Memory B cell (primary cell): ENCODE measurements at regions not wholly inside any gene's neighbourhood (a gene's known extent, or its start where the extent isn't known, plus 50 kb on each side); places are given as distances from the start of the nearest gene placed in this dataset.

Experiments used
- ATAC-seq: fragments of 150-1000 bp; cut with Tn5 transposase; 2 replicates; pipeline ENCODE4 v1.10.0; 2021; ENCODE audit warnings: low read depth, mild to moderate bottlenecking, moderate library complexity
- DNase-seq, 2 donors: peaks; one replicate each; pipeline ENCODE4 v3.0.0; 2022; ENCODE audit warnings: low spot score in 2 of 2
- H3K27ac Mint-ChIP-seq: one replicate; pipeline ENCODE4 v1.8.0; 2022; ENCODE audit warnings: mild to moderate bottlenecking, moderate library complexity, mixed read lengths
- H3K27me3 Mint-ChIP-seq: one replicate; pipeline ENCODE4 v1.8.0; 2022; ENCODE audit warnings: mixed read lengths
- H3K36me3 Mint-ChIP-seq: one replicate; pipeline ENCODE4 v1.8.0; 2022; ENCODE audit warnings: mild to moderate bottlenecking, mixed read lengths
- H3K4me1 Mint-ChIP-seq: one replicate; pipeline ENCODE4 v1.8.0; 2022; ENCODE audit warnings: mixed read lengths
- H3K4me3 Mint-ChIP-seq: one replicate; pipeline ENCODE4 v1.8.0; 2022; ENCODE audit warnings: mild to moderate bottlenecking, moderate library complexity, mixed read lengths
- H3K9me3 Mint-ChIP-seq: one replicate; pipeline ENCODE4 v1.8.0; 2022; ENCODE audit warnings: mixed read lengths

DNA sequence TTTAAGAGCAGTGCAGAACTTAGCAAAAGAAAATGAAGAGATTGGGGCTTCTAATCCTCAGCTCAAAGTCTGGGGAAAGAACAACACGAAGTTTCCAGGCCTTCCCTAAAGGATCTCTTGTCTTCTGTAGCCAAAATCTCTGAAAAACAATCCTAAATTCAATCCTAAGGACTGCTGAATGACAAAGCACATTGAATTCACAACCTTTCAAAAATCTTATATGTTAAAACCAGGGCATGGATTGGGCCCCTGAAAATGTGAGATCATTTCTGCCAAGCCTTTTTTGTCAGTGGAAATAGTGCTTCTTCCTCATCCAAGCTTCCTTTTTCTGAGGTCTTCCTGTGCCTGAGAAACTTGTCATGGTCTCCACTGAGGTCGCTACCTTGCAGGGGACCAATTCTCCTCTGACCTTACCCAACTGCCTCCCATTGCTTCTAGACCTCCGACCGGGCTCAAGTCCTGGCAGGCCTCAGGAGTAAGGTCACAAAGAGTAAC, 126.2 kb upstream of the ARID1B start:
- H3K9me3 Mint-ChIP-seq = peaks cover 2% of the 10 kb centered on the region

GRCh38 chr6:156648616-156649015, 128.6 kb upstream of the ARID1B start:
- Mint-ChIP-seq H3K27me3 (peaks cover under 1% of the 10 kb centered on the region), H3K9me3 (peaks cover under 1% of the 10 kb centered on the region), H3K36me3 (no peaks in the 10 kb centered on the region), H3K27ac (no peak overlapping the region), H3K4me1 (peaks cover 17% of the 10 kb centered on the region), H3K4me3 (no peak overlapping the region)
- DNase-seq (no peak), ATAC-seq (no peak)

More for the DNA sequence above, 126.2 kb upstream of the ARID1B start:
- no peak overlapping the region for H3K4me3 Mint-ChIP-seq
- ATAC-seq = no peak
- H3K27me3 Mint-ChIP-seq = peaks cover 2% of the 10 kb centered on the region
- H3K27ac Mint-ChIP-seq = no peak overlapping the region
- no peak for DNase-seq
- H3K36me3 Mint-ChIP-seq = no peaks in the 10 kb centered on the region
- peaks cover 12% of the 10 kb centered on the region for H3K4me1 Mint-ChIP-seq

DNA sequence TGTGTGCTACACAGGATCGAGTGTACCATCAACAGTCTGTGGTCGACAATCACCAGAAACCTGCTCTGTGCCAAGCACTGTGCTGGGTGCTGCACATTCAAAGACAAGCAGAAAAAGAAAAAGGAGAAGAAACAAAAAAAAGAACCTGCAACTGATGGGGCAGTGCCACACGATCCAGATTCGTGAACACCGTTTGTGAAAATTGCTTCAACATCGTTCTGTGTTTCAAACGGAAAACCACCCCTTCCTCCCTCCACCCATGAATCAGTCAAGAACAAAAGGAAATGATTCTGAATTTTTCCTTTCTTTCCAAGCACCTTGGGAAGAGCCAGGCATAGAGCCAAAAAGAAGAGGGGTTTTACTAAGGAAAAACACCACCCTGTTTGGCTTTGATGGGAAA, 129.2 kb upstream of the ARID1B start:
- ATAC-seq = no peak
- H3K27me3 Mint-ChIP-seq = no peaks in the 10 kb centered on the region
- no peak overlapping the region for H3K4me3 Mint-ChIP-seq
- H3K9me3 Mint-ChIP-seq = no peaks in the 10 kb centered on the region
- no peak overlapping the region for H3K27ac Mint-ChIP-seq
- DNase-seq = no peak
- H3K36me3 Mint-ChIP-seq = no peaks in the 10 kb centered on the region
- peaks cover 22% of the 10 kb centered on the region for H3K4me1 Mint-ChIP-seq

DNA sequence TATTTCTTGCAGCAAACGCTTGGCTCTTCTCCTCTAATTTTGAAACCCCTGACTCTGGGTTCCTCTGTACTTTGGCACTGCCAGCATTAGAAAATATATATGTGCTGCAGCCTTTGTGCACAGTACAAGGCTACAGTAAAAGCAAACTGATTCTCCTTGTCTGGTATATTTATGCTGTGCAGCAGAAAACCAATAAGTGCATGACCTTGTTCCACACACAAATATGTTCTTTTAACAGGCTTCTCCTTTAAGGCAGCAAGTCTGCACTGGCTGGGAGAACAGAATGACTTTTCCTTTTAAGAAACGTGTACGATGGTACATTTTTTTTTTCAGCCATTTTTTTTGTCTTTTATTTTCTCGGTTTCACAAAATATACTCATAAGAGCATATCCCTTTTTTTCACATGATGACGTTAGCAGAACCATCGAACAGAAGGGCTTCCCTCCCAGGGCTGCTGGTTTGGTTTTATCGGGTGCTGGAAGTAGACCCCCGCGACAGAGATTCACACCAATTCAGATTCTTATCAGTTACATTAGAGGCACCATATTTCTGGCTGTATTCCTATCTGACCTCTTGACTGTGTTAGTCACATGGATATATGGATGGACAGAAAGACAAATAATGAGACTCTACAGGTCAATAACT, 129.9 kb upstream of the ARID1B start:
- Mint-ChIP-seq H3K4me3 (no peak overlapping the region), H3K9me3 (no peaks in the 10 kb centered on the region), H3K4me1 (peaks cover 19% of the 10 kb centered on the region), H3K27me3 (no peaks in the 10 kb centered on the region), H3K36me3 (no peaks in the 10 kb centered on the region), H3K27ac (no peak overlapping the region)
- DNase-seq (no peak), ATAC-seq (peak; percentile 24)

- no peak overlapping the region for H3K27ac Mint-ChIP-seq
- ATAC-seq (no peak), DNase-seq (no peak)
- no peaks in the 10 kb centered on the region for H3K27me3 Mint-ChIP-seq
- H3K4me3 Mint-ChIP-seq = no peak overlapping the region
- no peaks in the 10 kb centered on the region for H3K36me3 Mint-ChIP-seq
- H3K9me3 Mint-ChIP-seq = peaks cover 2% of the 10 kb centered on the region
- peaks cover 21% of the 10 kb centered on the region for H3K4me1 Mint-ChIP-seq
These were observed 130.7 kb upstream of the ARID1B start for GRCh38 chr6:156646496-156646895.

- H3K4me3 Mint-ChIP-seq = no peak overlapping the region
- DNase-seq = no peak
- no peak overlapping the region for H3K27ac Mint-ChIP-seq
- peaks cover 21% of the 10 kb centered on the region for H3K4me1 Mint-ChIP-seq
- H3K36me3 Mint-ChIP-seq = no peaks in the 10 kb centered on the region
- H3K27me3 Mint-ChIP-seq = no peaks in the 10 kb centered on the region
- no peak for ATAC-seq
- peaks cover 2% of the 10 kb centered on the region for H3K9me3 Mint-ChIP-seq
These were observed 132.1 kb upstream of the ARID1B start for GRCh38 chr6:156645097-156645496.

DNA sequence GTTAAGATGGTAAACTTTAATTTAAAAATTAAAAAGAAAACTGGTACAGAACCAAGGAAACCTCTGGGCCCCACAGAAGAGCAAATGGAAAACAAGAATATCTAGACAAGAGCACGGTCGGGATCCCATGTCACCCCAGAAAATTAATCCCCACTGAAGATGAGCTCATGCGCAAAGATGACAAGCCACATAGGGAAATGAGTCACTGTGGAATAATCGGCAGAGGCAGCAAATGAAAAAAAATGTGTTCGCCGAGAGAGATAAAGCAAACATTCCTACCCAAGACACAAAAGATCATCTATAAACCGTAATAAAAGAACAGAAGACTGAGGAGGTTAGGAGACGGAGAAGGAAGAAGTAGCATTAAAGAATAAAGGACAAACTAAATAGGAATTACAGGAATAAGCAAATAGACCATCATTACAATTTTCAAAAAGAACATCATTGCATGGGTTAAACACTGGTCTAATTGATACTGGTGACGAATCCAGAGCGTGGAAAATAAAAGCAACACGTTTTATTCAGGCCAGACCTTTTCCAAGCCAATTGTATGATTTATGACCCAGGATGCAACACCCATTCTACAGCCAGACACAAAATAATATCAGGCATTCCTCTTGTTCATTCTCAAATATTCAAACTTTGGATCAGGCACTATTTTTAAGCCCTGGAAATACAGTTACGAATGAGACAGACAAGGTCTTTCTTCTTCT, 138.0 kb upstream of the ARID1B start:
- DNase-seq (no peak), ATAC-seq (no peak)
- peaks cover 40% of the 10 kb centered on the region for H3K4me1 Mint-ChIP-seq
- peaks cover 2% of the 10 kb centered on the region for H3K9me3 Mint-ChIP-seq
- H3K27me3 Mint-ChIP-seq = no peaks in the 10 kb centered on the region
- no peaks in the 10 kb centered on the region for H3K36me3 Mint-ChIP-seq
- no peak overlapping the region for H3K27ac Mint-ChIP-seq
- H3K4me3 Mint-ChIP-seq = no peak overlapping the region

DNA sequence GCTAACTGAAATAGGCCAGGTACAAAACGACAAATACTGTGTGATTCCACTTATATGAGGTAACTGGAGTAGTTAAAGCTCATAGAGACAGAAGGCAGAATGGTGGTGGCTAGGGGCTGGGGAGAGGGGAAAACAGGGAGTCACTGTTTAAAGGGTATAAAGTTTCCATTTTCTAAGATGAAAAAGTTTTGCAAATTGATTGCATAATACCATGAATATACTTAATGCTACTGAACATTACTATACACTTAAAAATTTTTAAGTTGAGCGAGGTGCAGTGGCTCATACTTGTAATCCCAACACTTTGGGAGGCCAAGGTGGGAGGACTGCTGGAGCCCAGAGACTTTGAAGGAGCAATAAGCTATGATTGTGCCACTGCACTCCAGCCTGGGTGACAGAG, 138.6 kb upstream of the ARID1B start:
- peak overlapping the region; percentile 96 for H3K27ac Mint-ChIP-seq
- H3K4me3 Mint-ChIP-seq = no peak overlapping the region
- DNase-seq (no peak), ATAC-seq (no peak)
- peaks cover 44% of the 10 kb centered on the region for H3K4me1 Mint-ChIP-seq
- H3K36me3 Mint-ChIP-seq = no peaks in the 10 kb centered on the region
- H3K9me3 Mint-ChIP-seq = peaks cover 2% of the 10 kb centered on the region
- H3K27me3 Mint-ChIP-seq = no peaks in the 10 kb centered on the region

DNA sequence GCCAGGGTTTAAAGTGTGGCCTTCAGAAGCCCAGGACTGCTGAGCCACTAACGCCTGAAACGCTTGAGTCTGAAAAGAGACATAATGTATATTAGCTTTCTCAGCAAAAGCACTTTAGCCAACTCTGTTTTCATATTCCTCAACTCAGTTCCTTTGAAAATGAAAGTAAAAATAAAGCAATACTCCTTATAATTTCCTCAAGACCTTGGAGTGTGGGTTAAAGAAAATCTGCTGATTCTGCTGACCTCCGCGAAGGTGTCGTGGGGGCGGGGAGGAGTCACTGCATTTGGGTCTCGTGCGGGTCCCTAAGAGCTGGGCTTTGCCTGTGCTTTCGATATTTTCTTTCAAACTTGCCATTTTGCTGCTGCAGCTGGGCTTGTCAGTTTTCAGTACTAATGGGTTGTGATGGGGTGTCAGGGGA, 142.2 kb upstream of the ARID1B start:
- Mint-ChIP-seq H3K27ac (peak overlapping the region; percentile 96), H3K4me1 (peaks cover 39% of the 10 kb centered on the region), H3K9me3 (no peaks in the 10 kb centered on the region), H3K4me3 (peak overlapping the region; percentile 62), H3K36me3 (no peaks in the 10 kb centered on the region), H3K27me3 (no peaks in the 10 kb centered on the region)
- no peak for ATAC-seq
- DNase-seq = no peak

DNA sequence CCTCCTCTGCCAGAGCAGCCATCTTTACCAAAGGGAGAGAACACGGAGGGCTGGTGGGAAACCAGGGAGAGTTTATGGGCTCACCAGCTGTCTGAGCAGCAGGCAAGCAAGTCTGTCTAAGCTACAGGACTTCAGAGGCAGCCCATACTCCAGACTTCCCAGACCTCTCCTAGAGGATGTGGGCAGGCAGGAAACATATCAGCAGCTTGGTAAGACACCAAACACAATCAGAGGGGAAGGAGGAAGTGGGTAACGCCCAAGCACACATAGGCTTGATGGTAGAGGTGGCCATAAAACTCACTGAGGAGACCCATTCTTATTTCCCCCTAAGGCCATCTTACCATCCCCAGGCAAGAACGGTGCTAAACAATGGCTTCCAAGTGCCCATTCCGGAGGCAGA, 143.1 kb upstream of the ARID1B start:
- ATAC-seq = no peak
- Mint-ChIP-seq H3K27me3 (no peaks in the 10 kb centered on the region), H3K4me1 (peaks cover 39% of the 10 kb centered on the region), H3K9me3 (no peaks in the 10 kb centered on the region), H3K27ac (no peak overlapping the region), H3K4me3 (peak overlapping the region; percentile 62), H3K36me3 (no peaks in the 10 kb centered on the region)
- no peak for DNase-seq

- ATAC-seq = no peak
- Mint-ChIP-seq H3K9me3 (no peaks in the 10 kb centered on the region), H3K4me3 (no peak overlapping the region), H3K27ac (no peak overlapping the region), H3K36me3 (no peaks in the 10 kb centered on the region), H3K27me3 (no peaks in the 10 kb centered on the region), H3K4me1 (peaks cover 37% of the 10 kb centered on the region)
- no peak for DNase-seq
These were observed 143.9 kb upstream of the ARID1B start for GRCh38 chr6:156633291-156633690.

- ATAC-seq = no peak
- Mint-ChIP-seq H3K9me3 (no peaks in the 10 kb centered on the region), H3K27me3 (no peaks in the 10 kb centered on the region), H3K36me3 (no peaks in the 10 kb centered on the region), H3K27ac (no peak overlapping the region), H3K4me3 (no peak overlapping the region), H3K4me1 (peaks cover 21% of the 10 kb centered on the region)
- DNase-seq = no peak
These were observed 146.4 kb upstream of the ARID1B start for GRCh38 chr6:156630613-156631302.

GRCh38 chr6:156628805-156629204, 148.4 kb upstream of the ARID1B start:
- no peak overlapping the region for H3K4me3 Mint-ChIP-seq
- ATAC-seq = no peak
- DNase-seq = no peak
- no peaks in the 10 kb centered on the region for H3K27me3 Mint-ChIP-seq
- peaks cover 4% of the 10 kb centered on the region for H3K4me1 Mint-ChIP-seq
- H3K9me3 Mint-ChIP-seq = no peaks in the 10 kb centered on the region
- no peaks in the 10 kb centered on the region for H3K36me3 Mint-ChIP-seq
- H3K27ac Mint-ChIP-seq = no peak overlapping the region

- no peak overlapping the region for H3K27ac Mint-ChIP-seq
- no peak for DNase-seq
These were observed 149.7 kb upstream of the ARID1B start for GRCh38 chr6:156627524-156627923.

More at GRCh38 chr6:156627524-156627923, 149.7 kb upstream of the ARID1B start:
- no peak overlapping the region for H3K4me3 Mint-ChIP-seq
- H3K36me3 Mint-ChIP-seq = no peaks in the 10 kb centered on the region
- no peaks in the 10 kb centered on the region for H3K27me3 Mint-ChIP-seq
- no peaks in the 10 kb centered on the region for H3K4me1 Mint-ChIP-seq
- H3K9me3 Mint-ChIP-seq = no peaks in the 10 kb centered on the region
- no peak for ATAC-seq
